HG02852 (cell line): ENCODE measurements at regions not wholly inside any gene's neighbourhood (a gene's known extent, or its start where the extent isn't known, plus 50 kb on each side); places are given as distances from the start of the nearest gene placed in this dataset.

ENCODE experiments used
- ATAC-seq: cut with Tn5 transposase; IDR thresholded peaks from one replicate; pipeline ENCODE4 v1.9.1; 2021; ENCODE audit warnings: mild to moderate bottlenecking, moderate library complexity; ENCODE audit not compliant: unreplicated experiment

DNA sequence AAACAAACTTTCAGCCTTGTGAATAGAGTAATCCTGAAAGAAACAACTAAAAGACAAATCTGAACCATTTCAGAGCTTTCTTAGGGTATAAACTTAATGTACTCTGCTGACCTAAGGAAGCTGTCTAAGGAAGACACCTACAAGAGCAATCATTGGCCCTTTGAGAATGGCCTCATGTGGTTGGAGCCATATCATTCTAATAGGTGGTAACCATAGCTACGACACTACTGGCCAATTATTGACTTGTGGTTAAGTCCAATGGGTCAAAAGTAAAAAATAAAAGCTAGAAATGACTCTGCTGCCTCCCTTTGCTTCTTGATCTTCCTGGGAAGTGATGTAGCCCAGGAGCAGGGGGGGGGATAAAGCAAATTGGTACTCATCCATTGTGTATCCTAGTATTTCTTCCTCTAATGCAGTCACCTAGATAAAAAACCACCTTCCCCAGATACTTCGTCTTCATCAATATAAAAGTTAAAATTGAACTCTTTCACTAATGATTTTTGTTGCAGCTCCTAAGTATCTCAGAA is 547.0 kb downstream of the ARAP2 start:
- ATAC-seq = peak; percentile 50

DNA sequence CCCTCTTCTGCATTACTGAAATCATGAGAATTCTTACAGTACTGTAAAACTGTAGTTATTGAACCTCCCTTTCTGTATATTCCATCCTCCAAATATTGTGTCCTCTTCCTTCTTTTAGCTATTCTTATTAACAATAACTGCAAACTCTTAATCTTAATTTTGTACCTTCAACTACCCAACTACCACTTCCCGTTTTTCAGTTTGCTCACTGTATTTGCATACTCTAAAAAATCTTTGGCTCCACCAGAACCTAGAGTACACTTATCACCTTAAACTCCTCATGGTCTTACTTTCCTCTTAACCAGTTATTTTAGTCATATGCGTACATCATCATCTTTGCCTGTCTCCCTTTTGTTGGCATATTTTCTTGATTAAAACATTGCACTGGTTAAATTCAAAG is 543.7 kb downstream of the ARAP2 start:
- no peak for ATAC-seq

GRCh38 chr4:35709080-35709479 is 535.2 kb downstream of the ARAP2 start:
- no peak for ATAC-seq

- no peak for ATAC-seq
Observed at GRCh38 chr4:35710343-35710742, 534.0 kb downstream of the ARAP2 start.

DNA sequence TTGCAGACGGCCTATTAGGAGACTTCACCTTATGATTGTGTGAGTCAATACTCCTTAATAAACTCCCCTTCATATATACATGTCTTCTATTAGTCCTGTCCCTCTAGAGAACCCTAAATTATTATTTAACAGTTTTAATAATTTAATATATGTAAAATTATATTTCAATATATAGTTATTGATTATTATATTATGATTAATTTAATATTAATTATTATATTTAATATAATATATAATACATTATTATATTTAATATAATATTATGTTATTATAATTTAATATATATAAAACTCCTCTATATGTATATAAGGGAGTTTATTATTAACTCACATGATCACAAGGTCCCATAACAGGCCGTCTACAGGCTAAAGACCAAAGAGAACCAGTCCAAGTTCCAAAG is 533.2 kb downstream of the ARAP2 start:
- ATAC-seq = no peak

- no peak for ATAC-seq
Observed at GRCh38 chr4:35723973-35724372, 520.3 kb downstream of the ARAP2 start.

- no peak for ATAC-seq
Observed at GRCh38 chr4:35725131-35725530, 519.2 kb downstream of the ARAP2 start.

GRCh38 chr4:35730414-35730813 is 513.9 kb downstream of the ARAP2 start:
- no peak for ATAC-seq

- ATAC-seq = no peak
Observed at GRCh38 chr4:35734381-35735098, 509.8 kb downstream of the ARAP2 start.

- ATAC-seq = no peak
Observed at GRCh38 chr4:35739308-35739707, 505.0 kb downstream of the ARAP2 start.

DNA sequence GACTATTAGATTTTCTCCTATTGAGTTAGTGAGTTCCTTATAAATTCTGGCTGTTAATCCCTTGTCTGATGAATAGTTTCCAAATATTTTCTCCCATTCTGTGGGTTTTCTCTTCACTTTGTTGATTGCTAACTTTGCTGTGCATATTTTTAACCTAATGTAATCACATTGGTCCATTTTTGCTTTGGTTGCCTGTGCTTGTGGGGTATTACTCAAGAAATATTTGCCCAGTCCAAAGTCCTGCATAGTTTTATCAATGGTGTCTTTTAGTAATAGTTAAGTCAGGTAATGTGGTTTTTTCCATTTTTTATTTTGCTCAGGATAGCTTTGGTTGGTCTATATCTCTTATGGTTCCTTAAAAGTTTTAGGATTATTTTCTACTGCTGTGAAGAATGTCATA is 490.3 kb downstream of the ARAP2 start:
- ATAC-seq = no peak

DNA sequence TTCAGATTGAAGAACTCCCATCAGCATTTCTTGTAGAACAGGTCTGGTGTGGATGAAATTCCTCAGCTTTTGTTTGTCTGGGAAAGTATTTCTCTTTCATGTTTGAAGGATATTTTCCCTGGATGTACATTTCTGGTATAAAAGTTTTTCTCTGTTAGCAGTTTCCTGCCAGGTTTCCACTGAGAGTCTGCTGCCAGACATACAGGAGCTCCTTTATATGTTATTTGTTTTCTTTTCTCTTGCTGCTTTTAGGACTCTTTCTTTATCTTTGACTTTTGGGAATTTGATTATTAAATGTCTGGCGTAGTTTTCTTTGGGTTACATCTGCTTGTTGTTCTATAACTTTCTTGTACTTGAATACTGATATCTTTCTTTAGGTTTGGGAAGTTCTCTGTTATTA is 486.5 kb downstream of the ARAP2 start:
- no peak for ATAC-seq

- no peak for ATAC-seq
Observed at GRCh38 chr4:35760807-35761206, 483.5 kb downstream of the ARAP2 start.

DNA sequence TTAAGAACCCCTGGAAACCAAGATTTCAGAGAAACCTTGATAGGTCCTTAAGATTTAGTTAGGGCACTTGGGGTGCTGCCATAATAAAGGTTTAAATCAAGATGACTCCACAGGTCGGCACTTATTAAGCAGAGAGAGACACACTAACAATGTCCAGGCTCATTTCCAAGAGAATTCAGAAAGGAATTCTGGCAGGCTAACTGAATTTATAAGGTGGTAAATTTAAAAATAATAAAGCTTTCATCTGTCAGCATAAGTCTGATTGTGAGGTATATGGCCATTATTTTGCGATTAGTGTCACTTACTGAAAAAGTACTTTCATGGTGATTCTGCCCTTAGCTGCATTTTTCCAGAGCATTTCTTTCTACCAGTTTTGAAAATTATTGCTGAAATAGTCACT is 472.7 kb downstream of the ARAP2 start:
- ATAC-seq = no peak

- ATAC-seq = no peak
Observed at GRCh38 chr4:35772291-35772690, 472.0 kb downstream of the ARAP2 start.

DNA sequence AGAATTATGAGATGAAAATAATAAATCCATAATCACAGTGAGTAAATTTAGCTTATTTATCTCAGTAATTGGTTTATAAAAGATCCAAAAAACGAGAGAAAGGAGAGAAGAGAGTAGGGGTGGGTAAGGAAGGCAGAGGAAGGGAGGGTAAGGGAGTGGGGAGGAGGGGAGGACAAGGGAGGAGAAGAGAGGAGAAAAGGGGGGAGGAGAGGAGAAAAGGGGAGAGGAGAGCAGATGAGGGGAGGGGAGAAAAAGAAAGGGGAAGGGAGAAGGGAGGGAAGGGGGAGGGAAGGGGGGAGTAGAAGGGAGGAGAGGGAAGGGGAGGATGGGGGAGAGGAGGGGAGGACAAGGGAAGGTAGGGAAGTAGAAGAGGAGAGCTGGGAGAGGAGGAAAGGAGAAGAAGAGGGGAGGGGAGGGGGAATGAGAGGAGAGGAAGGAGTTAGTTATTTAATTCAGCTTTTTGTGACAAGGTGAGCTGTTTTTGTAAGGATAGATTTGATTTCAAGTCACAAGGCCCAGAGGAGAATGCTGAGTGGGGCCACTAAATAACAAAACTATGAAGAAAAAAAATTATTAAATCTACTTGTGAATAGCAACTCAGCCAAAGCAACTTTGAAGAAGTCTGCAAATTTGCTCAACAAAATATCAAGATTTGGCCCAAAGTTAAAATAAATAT is 454.3 kb downstream of the ARAP2 start:
- no peak for ATAC-seq

- no peak for ATAC-seq
Observed at GRCh38 chr4:35793045-35793722, 451.1 kb downstream of the ARAP2 start.

DNA sequence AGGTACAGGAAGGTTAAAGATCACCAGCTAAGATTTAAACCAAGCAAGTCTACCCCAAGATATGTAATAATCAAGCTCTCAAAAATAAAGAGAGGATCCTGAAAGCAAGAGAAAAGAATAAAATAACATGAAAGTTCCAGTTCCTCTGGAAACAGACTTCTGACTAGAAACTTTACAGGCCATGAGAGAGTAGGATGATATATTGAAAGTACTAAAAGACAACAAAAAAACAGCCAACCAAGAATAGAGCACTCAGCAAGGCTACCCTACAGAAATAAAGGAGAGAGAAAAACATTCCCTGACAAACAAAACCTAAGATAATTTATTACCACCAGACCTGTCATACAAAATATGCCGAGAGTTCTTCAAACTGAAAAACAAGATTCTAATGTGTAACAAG is 450.5 kb downstream of the ARAP2 start:
- no peak for ATAC-seq

DNA sequence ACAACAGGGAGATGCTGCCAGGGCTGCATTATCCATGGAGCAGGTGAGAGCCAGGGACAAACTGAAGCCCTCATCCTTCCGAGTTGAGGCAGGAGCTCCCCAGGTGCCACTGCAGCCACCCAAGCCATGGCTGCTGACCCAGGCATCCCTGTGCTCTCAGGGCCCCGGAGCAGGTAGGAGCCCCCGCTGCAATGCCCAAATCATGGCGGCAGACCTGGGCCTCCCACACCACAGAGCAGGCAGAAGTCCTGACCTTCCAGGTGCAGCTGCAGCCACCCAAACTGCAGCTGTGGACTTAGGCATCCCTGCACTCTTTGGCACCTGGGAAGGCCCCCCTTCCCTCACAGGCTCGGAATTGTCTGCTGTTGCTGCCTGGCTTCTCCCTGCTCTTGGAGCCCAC is 443.6 kb downstream of the ARAP2 start:
- no peak for ATAC-seq

DNA sequence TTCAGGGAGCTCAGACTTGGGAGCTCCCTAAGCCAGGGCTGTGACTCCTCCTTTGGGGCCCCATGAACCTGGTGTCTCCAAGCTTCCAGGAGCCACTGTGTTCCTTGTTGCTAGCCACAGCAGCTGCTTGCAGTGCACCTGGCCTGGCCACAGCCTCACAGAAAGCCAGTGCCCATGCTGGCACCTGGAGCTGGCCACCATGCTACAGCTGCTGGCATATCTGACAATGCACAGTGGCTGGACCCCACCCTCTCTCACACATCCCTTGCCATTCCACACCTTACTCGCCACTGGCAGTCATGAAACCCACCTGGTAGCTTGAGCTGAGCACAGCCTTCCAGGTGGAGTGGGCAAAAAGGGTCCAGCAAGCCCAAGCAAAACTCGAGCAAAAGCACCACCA is 441.7 kb downstream of the ARAP2 start:
- no peak for ATAC-seq

- no peak for ATAC-seq
Observed at GRCh38 chr4:35818520-35818919, 425.8 kb downstream of the ARAP2 start.

GRCh38 chr4:35820003-35820402 is 424.3 kb downstream of the ARAP2 start:
- no peak for ATAC-seq
